NCI-H82 (cell line): ENCODE measurements at regions not wholly inside any gene's neighbourhood (a gene's known extent, or its start where the extent isn't known, plus 50 kb on each side); places are given as distances from the start of the nearest gene placed in this dataset.

ENCODE experiments used
- DNase-seq: peaks from one replicate; lab custom pipeline; 2025; lab: John Stamatoyannopoulos, UW

DNA sequence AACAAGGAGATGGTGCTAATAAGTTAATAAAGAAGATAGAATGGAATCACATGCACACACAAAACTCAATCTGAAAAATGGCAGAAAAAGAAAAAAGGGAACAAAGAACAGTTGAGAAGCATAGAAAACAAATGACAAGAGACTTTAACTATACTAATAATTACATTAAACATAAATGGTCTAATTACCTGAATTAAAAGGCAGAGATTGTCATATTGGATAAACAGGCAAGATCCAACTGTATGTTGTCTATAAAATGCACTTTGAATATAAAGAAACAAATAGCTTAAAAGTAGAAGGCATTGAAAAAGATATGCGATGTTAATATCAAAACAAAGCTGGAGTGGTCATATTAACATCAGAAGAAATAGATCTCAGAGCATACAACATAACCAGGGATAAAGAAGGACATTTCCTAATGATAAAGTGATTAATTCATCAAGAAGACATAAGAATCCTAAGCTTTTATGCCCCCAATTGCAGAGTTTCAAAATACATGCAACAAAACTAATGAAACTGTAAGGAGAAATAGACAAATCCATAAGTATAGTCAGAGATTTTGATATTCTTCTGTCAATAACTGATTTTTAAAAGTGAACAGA is 293.5 kb downstream of the PTPRU start:
- DNase-seq, result no peak

DNA sequence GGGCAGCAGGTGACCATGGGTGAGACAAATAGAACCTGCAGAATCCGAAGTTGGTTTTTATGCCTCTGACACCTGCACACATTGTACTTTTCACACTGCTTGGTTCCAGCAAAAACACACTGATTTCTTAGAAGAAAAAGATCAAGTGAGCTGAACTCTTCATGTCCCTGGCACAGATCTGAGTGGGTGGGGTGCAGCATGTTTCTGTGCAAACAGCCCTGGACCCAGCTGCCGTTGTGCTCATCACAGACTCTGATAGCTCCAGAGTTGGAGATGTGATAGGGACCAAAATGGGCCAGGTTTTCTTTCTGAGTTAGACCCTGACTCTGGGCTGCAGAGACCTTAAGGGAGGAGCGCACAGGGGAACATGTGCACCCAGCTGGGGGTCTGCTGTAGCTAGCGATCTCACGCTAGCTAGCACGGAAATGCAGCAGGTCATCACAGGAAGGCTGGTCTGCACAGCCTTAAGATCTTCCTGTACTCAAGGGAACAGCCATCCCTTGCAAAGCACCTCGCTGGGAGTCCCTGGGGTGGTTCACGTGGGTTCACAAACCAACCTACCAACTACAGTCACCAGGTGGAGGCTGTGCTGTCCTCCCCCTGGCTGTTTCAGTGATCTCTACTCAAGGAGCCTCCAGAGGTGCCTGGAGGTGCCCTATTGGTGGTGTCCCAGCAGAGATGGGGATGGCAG is 291.1 kb downstream of the PTPRU start:
- no peak for DNase-seq

- DNase-seq, result no peak
Observed at GRCh38 chr1:29525941-29526340, 289.6 kb downstream of the PTPRU start.

DNA sequence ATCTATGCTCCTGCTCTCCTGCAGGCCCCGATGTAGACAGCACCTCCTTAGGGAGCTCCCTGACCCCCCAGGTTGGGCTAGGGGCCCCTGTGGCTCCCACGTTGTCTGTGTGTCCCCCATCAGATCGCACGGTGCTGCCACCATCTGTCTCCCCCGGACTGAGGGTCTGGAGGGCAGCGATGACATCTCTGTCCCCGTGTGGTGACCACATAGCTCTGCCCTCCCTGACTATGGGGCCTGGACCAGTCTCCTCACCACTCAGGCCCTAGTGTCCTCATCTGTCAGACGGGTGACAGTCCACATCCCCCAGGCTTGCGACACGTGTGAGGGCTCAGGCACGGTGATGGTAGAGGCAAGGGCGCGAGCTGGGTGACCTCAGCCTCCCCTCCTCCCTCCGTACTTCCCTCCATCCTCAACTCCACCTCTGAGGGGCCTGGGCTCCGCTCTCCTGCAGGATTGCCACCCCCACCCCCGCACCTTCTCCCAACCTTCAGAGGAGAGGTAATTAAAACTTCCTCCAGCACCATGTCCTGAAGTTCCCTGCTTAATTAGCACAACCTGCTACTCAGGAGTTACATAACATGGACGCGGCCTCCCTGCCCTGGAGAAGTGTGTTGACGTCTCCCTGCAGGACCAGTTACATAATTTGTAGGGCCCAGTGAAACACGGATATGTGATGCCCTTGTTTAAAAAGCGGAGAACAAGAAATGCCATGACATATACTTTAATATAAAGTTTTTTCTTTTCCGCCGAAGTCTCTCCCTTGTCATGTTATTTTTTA is 288.2 kb downstream of the PTPRU start:
- DNase-seq, result peak; percentile 21

- DNase-seq, result no peak
Observed at GRCh38 chr1:29523576-29523975, 287.3 kb downstream of the PTPRU start.

DNA sequence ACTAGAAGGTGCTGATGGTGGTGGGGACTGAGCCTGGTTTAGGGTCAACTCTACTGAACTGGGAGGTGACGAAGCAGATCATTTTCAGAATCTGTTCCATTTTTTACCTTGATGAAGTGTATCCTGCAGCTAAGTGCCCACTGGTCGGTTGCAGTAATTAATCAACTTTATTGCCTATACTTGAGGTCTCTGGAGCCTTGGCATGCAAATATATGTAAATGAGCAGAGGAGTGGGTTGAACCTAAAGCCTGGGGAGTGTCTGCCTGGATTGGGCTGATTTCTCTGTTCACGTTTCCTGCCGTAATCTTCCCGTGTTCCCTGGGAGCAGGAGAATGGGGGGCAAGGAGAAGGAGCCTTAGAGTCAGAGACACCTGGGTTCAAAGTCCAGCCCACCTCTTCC is 286.8 kb downstream of the PTPRU start:
- DNase-seq, result no peak

DNA sequence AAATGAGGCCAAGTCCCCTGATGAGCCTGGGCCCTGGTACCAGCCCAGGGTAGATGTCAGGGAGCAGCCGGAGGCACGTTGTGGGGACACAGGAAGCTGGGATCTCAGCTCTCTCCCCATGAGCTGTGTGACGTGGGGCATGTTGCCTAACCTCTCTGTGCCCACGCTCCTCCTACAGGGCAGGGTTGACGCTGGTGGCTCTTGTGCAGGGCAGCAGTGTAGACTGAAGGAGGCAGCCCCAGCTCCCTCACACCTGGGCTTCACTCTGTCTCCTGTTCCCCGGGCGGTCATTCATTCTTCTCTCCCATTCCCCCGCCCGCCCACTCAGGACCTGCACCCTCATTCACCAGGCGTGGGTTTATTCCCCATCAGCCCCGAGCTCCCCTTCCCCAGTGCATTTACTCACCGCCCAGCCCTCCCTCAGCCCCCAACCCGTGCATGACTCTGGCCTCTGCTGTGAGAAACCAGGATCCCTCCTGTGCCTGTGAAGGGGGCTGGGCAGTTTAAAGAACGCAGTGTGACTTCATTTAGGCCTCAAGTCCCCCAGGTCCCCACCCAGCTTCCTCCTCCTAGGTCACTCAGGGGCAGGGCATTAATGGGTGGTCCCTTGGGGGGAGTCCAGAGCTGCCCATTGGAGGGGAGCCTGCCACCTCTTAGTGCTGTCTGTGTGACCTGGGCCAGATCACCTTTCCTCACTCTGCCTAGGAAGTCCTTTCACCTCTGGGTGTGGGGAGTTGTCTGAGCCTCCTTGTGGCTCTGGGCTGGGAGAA is 285.7 kb downstream of the PTPRU start:
- no peak for DNase-seq

DNA sequence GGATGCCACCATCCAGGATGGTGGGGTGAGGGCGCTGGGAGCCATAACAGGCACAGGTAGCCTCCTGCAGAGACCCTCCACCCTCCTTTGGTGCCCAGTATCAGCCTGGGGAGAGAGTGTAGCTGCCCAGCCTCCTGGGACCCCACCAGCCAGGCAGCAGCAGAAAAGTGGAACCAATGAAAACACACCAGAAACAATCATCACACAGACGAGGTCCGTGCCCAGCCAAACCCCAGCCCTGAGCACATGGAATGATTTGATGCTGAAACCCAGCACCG is 285.1 kb downstream of the PTPRU start:
- no peak for DNase-seq

- peak; percentile 43 for DNase-seq
Observed at GRCh38 chr1:29520571-29521437, 284.5 kb downstream of the PTPRU start.

GRCh38 chr1:29519788-29520110 is 283.4 kb downstream of the PTPRU start:
- peak; percentile 60 for DNase-seq

GRCh38 chr1:29519108-29519787 is 282.9 kb downstream of the PTPRU start:
- no peak for DNase-seq

GRCh38 chr1:29518183-29518835 is 282.0 kb downstream of the PTPRU start:
- DNase-seq, result no peak

DNA sequence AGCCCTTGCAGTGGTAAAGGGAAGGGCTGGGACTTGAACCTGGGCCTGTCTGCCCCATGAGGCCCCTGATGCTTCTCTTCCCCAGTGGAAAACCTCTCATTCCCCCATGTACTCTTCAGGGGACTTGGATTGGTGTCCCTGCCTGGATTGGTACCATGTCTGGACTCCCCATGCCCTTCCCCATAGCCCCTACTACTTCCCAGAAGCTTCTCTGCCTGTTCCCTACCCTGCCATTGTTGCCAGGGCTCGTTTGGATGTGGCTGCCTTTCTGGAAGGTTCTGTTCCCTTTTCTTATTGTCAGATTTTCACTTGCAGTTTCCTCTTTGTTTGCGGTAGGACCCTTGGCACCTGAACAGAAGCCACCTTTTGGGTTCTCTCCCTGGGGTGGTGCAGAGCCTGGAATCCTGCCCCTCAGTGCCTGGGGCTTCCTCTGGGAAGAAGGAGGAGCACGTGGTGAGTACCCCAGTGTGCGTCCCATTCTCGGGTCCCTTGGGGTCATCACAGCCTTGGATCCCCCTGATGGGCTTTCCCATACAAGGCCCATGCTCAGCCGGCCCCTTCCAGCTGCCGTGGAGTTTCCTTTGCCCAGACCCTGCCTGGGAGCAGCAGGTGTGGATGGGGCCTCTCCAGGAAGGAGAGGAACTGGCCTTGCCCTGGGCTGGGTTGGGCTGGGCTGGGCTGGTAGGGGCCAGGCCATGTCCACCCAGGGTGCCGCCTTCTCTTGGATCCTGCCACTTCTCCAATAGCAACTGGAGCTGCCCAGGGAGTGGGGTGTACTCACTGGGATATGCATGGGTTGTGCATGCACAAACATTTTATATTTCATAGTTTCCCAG is 281.1 kb downstream of the PTPRU start:
- DNase-seq, result no peak

- DNase-seq, result no peak
Observed at GRCh38 chr1:29516063-29516820, 279.9 kb downstream of the PTPRU start.

DNA sequence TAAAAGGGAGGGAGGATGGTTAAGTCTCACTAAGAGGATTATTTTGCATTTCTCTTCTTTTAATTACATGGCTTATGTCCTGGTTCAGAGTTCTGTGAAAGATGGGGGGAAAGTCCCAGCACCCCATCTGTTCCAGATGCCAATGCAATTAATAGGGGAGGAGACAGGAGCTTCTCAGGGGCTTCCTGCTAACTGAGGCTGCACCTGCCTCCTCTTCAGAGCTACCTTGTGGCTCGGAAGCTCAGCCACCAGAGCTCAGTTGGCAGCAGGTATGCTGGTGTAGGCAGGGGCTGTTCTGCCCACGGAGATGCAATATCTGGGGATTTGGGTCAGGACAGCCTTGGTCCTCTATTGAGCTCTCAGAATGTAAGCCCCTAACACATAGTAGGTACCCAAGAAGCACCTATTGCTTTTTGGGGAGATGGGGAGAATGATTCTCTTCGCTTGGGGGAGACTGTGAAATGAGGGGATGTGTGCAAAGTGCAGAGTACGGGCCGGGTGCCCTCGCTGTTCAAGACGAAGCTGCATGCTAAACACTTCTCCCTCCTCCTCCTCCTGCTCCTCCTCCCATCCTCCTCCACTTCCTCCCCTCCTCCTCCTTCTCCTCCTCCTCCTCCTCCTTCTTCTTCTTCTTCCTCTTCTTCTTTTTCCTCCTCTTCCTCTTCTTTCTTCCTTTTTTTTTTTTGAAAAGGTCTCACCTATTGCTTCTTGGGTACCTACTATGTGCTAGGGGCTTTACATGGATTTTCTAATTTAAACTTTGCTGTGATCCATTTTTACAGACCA is 279.0 kb downstream of the PTPRU start:
- peak; percentile 96 for DNase-seq

GRCh38 chr1:29514361-29515169 is 278.2 kb downstream of the PTPRU start:
- DNase-seq, result peak; percentile 78

- peak; percentile 96 for DNase-seq
Observed at GRCh38 chr1:29513357-29513756, 277.0 kb downstream of the PTPRU start.
